ENCODE measurements at regions not wholly inside any gene's neighbourhood (a gene's known extent, or its start where the extent isn't known, plus 50 kb on each side); places are given as distances from the start of the nearest gene placed in this dataset.

- no peak for DNase-seq (ENCODE audit: low read depth in 2 of 3, low spot score in 1 of 3)
Measured at GRCh38 chr15:53401503-53401902, 358.0 kb downstream of the WDR72 start.

- DNase-seq (ENCODE audit: low read depth in 2 of 3, low spot score in 1 of 3): no peak
Measured at GRCh38 chr15:53400986-53401385, 358.5 kb downstream of the WDR72 start.

GRCh38 chr15:53397041-53397616 is 362.3 kb downstream of the WDR72 start:
- no peak for DNase-seq (ENCODE audit: low read depth in 2 of 3, low spot score in 1 of 3)

GRCh38 chr15:53395871-53396270 is 363.6 kb downstream of the WDR72 start:
- DNase-seq (ENCODE audit: low read depth in 2 of 3, low spot score in 1 of 3): no peak

GRCh38 chr15:53390549-53390948 is 368.9 kb downstream of the WDR72 start:
- DNase-seq (ENCODE audit: low read depth in 2 of 3, low spot score in 1 of 3): no peak

- no peak for DNase-seq (ENCODE audit: low read depth in 2 of 3, low spot score in 1 of 3)
Measured at GRCh38 chr15:53389271-53390037, 370.0 kb downstream of the WDR72 start.

GRCh38 chr15:53384417-53384816 is 375.0 kb downstream of the WDR72 start:
- no peak for DNase-seq (ENCODE audit: low read depth in 2 of 3, low spot score in 1 of 3)

GRCh38 chr15:53378096-53378800 is 381.2 kb downstream of the WDR72 start:
- DNase-seq (ENCODE audit: low read depth in 2 of 3, low spot score in 1 of 3): no peak

- DNase-seq (ENCODE audit: low read depth in 2 of 3, low spot score in 1 of 3): no peak
Measured at GRCh38 chr15:53367740-53368139, 391.7 kb downstream of the WDR72 start.

- no peak for DNase-seq (ENCODE audit: low read depth in 2 of 3, low spot score in 1 of 3)
Measured at GRCh38 chr15:53360881-53361280, 398.6 kb downstream of the WDR72 start.

GRCh38 chr15:53359038-53359437 is 400.4 kb downstream of the WDR72 start:
- DNase-seq (ENCODE audit: low read depth in 2 of 3, low spot score in 1 of 3): no peak

GRCh38 chr15:53354874-53355273 is 404.6 kb downstream of the WDR72 start:
- no peak for DNase-seq (ENCODE audit: low read depth in 2 of 3, low spot score in 1 of 3)

GRCh38 chr15:53351373-53351772 is 408.1 kb downstream of the WDR72 start:
- no peak for DNase-seq (ENCODE audit: low read depth in 2 of 3, low spot score in 1 of 3)

- DNase-seq (ENCODE audit: low read depth in 2 of 3, low spot score in 1 of 3): no peak
Measured at GRCh38 chr15:53346583-53346982, 412.9 kb downstream of the WDR72 start.

- DNase-seq (ENCODE audit: low read depth in 2 of 3, low spot score in 1 of 3): no peak
Measured at GRCh38 chr15:53331328-53332190, 427.9 kb downstream of the WDR72 start.

- DNase-seq (ENCODE audit: low read depth in 2 of 3, low spot score in 1 of 3): no peak
Measured at GRCh38 chr15:53328341-53328740, 431.1 kb downstream of the WDR72 start.

- DNase-seq (ENCODE audit: low read depth in 2 of 3, low spot score in 1 of 3): no peak
Measured at GRCh38 chr15:53324061-53324460, 435.4 kb downstream of the WDR72 start.

GRCh38 chr15:53323191-53323590 is 436.3 kb downstream of the WDR72 start:
- no peak for DNase-seq (ENCODE audit: low read depth in 2 of 3, low spot score in 1 of 3)

- DNase-seq (ENCODE audit: low read depth in 2 of 3, low spot score in 1 of 3): no peak
Measured at GRCh38 chr15:53320816-53321215, 438.6 kb downstream of the WDR72 start.

- no peak for DNase-seq (ENCODE audit: low read depth in 2 of 3, low spot score in 1 of 3)
Measured at GRCh38 chr15:53312707-53313106, 446.8 kb downstream of the WDR72 start.

- no peak for DNase-seq (ENCODE audit: low read depth in 2 of 3, low spot score in 1 of 3)
Measured at GRCh38 chr15:53310709-53311108, 448.8 kb downstream of the WDR72 start.

Measured in stimulated activated CD4-positive, alpha-beta T cell treated with anti-CD3 and anti-CD28 coated beads, Interleukin-12 subunit alpha, Interleukin-12 subunit beta, amount 100 ng/mL, for 48 hours (primary cell).